ENCODE measurements at regions not wholly inside any gene's neighbourhood (a gene's known extent, or its start where the extent isn't known, plus 50 kb on each side); places are given as distances from the start of the nearest gene placed in this dataset.

DNA sequence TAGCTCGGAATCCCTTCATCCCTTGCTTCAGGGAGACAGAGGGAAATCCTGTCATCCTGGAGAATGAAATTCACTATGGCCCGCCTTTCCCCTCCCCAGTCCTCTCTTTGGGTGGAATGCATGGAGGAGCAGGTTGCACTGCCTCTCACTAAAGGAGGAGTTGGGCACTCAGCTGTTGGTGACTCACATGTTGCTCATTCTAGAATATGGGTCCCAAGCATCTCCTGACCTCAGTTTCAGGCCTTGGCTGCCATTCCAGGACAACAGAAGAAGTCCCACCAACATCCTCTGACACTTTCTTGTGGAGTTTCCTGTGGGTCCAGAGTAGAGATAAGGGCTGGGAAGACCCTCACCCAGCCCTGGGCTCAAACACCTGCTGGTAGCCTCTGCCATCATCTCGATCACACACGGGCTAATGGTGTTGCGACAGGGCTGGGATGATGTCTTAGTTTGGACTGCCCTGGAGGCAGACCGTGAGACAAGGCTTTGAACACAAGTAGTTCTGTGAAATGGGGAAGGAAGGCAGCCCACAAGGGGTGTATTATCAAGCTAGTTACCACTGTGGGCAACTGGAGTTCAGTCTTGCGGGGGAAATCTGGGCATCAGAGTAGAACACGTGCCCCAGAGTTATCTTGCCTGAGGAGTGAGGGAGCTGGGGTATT, 52.4 kb upstream of the RNF24 start:
- no peak for FAIRE-seq
- TF ChIP-seq POLR2AphosphoS5 (IDR thresholded peaks at IDR 0.05; ENCODE audit: low read depth, low read length) (no peak), POLR2A (IDR thresholded peaks at IDR 0.05; ENCODE audit: low read depth, low read length) (no peak), TAF1 (IDR thresholded peaks at IDR 0.05; ENCODE audit: borderline replicate concordance, low read depth, low read length) (no peak)
- DNase-seq (ENCODE audit: insufficient read length) = no peak

GRCh38 chr20:4066551-4066950, 51.2 kb upstream of the RNF24 start:
- DNase-seq (ENCODE audit: insufficient read length) (no peak), FAIRE-seq (no peak)
- no peak for TF ChIP-seq POLR2A (IDR thresholded peaks at IDR 0.05; ENCODE audit: low read depth, low read length)
- TF ChIP-seq TAF1 (IDR thresholded peaks at IDR 0.05; ENCODE audit: borderline replicate concordance, low read depth, low read length) = no peak
- TF ChIP-seq POLR2AphosphoS5 (IDR thresholded peaks at IDR 0.05; ENCODE audit: low read depth, low read length) = no peak

GRCh38 chr20:4065391-4065844, 50.1 kb upstream of the RNF24 start:
- DNase-seq (ENCODE audit: insufficient read length) (no peak), FAIRE-seq (no peak)
- TF ChIP-seq TAF1 (IDR thresholded peaks at IDR 0.05; ENCODE audit: borderline replicate concordance, low read depth, low read length) (no peak), POLR2A (IDR thresholded peaks at IDR 0.05; ENCODE audit: low read depth, low read length) (no peak), POLR2AphosphoS5 (IDR thresholded peaks at IDR 0.05; ENCODE audit: low read depth, low read length) (no peak)

Data from GM12892 (cell line).